ENCODE measurements at regions not wholly inside any gene's neighbourhood (a gene's known extent, or its start where the extent isn't known, plus 50 kb on each side); places are given as distances from the start of the nearest gene placed in this dataset.
"Not testable (repeated sequence)": the region's sequence is repeated elsewhere in the genome, so short reads cannot be mapped to it uniquely, and the experiment has no call there.

DNA sequence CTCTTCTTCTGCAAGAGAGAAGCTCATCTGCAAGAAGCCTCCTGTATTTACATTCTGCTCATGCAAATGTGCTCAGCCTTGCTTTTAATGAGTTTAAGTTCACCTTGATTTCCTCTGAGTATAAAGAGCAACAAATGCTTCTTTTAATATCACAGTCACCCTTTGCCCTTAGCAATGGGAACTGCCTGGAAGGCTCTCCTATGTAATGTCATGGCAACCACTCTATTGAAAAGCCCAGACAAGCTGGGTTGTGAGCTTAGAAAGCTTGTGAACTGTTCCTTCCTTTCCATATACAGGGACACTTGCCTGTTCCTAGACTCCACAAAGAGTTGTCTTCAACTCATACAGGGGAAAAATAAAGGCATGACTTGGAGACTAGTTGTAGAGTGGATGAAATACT is 208.1 kb downstream of the ATP6V0E2 start:
- not testable (repeated sequence) for TF ChIP-seq POLR2A, EP300 (IDR thresholded peaks at IDR 0.05)
- TF ChIP-seq, protein P1, sequence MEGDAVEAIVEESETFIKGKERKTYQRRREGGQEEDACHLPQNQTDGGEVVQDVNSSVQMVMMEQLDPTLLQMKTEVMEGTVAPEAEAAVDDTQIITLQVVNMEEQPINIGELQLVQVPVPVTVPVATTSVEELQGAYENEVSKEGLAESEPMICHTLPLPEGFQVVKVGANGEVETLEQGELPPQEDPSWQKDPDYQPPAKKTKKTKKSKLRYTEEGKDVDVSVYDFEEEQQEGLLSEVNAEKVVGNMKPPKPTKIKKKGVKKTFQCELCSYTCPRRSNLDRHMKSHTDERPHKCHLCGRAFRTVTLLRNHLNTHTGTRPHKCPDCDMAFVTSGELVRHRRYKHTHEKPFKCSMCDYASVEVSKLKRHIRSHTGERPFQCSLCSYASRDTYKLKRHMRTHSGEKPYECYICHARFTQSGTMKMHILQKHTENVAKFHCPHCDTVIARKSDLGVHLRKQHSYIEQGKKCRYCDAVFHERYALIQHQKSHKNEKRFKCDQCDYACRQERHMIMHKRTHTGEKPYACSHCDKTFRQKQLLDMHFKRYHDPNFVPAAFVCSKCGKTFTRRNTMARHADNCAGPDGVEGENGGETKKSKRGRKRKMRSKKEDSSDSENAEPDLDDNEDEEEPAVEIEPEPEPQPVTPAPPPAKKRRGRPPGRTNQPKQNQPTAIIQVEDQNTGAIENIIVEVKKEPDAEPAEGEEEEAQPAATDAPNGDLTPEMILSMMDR (IDR thresholded peaks at IDR 0.05): not testable (repeated sequence)

Measured in stomach (tissue), 4 donors.